Mucosa of descending colon (tissue), 3 donors: ENCODE measurements at regions not wholly inside any gene's neighbourhood (a gene's known extent, or its start where the extent isn't known, plus 50 kb on each side); places are given as distances from the start of the nearest gene placed in this dataset.
"Not testable (repeated sequence)": the region's sequence is repeated elsewhere in the genome, so short reads cannot be mapped to it uniquely, and the experiment has no call there.

Source experiments
- ATAC-seq: fragments of 200-7000 bp; cut with Tn5 transposase; one replicate; pipeline ENCODE4 v1.9.1; 2020; ENCODE audit warnings: mild to moderate bottlenecking, moderate library complexity
- DNase-seq, 3 donors: peaks; one replicate each; pipeline ENCODE4 v3.0.0-alpha.2; 2020
- H3K36me3 ChIP-seq: fragments of 200-600 bp; one replicate; pipeline ENCODE4 v1.8.0; 2021; ENCODE audit warnings: low read depth, mild to moderate bottlenecking
- H3K4me1 ChIP-seq: fragments of 200-600 bp; one replicate; pipeline ENCODE4 v1.8.0; 2021; ENCODE audit warnings: low read depth, mild to moderate bottlenecking
- H3K4me3 ChIP-seq: fragments of 200-600 bp; one replicate; pipeline ENCODE4 v1.8.0; 2021; ENCODE audit warnings: mild to moderate bottlenecking
- H3K9me3 ChIP-seq: fragments of 200-600 bp; one replicate; pipeline ENCODE4 v1.8.0; 2021; ENCODE audit warnings: mild to moderate bottlenecking
- intact Hi-C, 2 donors: fragments of 100-400 bp; cut with DNase I in 1 of 2; cut with micrococcal nuclease in 1 of 2; formaldehyde crosslinking; loops; one replicate each; pipeline versions ENCODE4 v1.11.0 to v1.11.1; 2022; cut with DNase I, micrococcal nuclease
- TF ChIP-seq, protein P1 (sequence below): fragments of 200-600 bp; IDR thresholded peaks from one replicate; pipeline ENCODE4 v1.8.0; 2022; ENCODE audit warnings: antibody characterized with exemption, mild to moderate bottlenecking
- donor health status: DM: no; HTN: no; CAD: no; lungs with moderate emphysema.
- donor health status: DM: no; HTN: no; CAD: no.
- donor health status: DM: no; HTN: yes; CAD: no.

- DNase-seq (no peak), ATAC-seq (no peak)
- H3K4me3 ChIP-seq, result no peak overlapping the region
- intact Hi-C loops, result no loop called here
- no peaks in the 10 kb centered on the region for H3K4me1 ChIP-seq
- no peaks in the 10 kb centered on the region for H3K36me3 ChIP-seq
- TF ChIP-seq, protein P1, sequence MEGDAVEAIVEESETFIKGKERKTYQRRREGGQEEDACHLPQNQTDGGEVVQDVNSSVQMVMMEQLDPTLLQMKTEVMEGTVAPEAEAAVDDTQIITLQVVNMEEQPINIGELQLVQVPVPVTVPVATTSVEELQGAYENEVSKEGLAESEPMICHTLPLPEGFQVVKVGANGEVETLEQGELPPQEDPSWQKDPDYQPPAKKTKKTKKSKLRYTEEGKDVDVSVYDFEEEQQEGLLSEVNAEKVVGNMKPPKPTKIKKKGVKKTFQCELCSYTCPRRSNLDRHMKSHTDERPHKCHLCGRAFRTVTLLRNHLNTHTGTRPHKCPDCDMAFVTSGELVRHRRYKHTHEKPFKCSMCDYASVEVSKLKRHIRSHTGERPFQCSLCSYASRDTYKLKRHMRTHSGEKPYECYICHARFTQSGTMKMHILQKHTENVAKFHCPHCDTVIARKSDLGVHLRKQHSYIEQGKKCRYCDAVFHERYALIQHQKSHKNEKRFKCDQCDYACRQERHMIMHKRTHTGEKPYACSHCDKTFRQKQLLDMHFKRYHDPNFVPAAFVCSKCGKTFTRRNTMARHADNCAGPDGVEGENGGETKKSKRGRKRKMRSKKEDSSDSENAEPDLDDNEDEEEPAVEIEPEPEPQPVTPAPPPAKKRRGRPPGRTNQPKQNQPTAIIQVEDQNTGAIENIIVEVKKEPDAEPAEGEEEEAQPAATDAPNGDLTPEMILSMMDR, result no peak
- no peaks in the 10 kb centered on the region for H3K9me3 ChIP-seq
Observed at GRCh38 chr20:57818418-57819181, 108.8 kb upstream of the PMEPA1 start.

DNA sequence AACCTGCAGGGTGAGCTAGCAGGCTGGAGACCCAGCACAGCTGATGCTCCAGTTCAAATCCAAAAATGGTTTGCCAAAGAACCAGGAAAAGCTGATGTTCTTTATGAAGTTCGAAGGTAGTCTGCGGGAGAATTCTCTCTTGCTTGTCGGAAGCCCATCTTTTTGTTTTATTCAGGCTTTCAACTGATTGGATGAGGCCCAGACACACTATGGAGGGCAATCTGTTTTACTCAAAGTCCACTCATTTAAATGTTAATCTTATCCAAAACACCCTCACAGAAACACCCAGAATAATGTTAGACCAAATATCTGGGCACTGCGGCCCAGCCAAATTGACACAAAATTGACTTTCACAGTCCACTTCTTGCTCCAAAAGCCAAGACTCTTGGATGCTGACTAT is 105.6 kb upstream of the PMEPA1 start:
- H3K36me3 ChIP-seq, result no peaks in the 10 kb centered on the region
- TF ChIP-seq, protein P1, result no peak
- no peak for DNase-seq
- ATAC-seq, result no peak
- H3K9me3 ChIP-seq, result no peaks in the 10 kb centered on the region
- intact Hi-C loops, result no loop called here
- no peak overlapping the region for H3K4me3 ChIP-seq
- H3K4me1 ChIP-seq, result no peaks in the 10 kb centered on the region

- ATAC-seq, result no peak
- intact Hi-C loops, result no loop called here
- TF ChIP-seq, protein P1, result no peak
Observed at GRCh38 chr20:57814529-57814928, 104.7 kb upstream of the PMEPA1 start.

DNA sequence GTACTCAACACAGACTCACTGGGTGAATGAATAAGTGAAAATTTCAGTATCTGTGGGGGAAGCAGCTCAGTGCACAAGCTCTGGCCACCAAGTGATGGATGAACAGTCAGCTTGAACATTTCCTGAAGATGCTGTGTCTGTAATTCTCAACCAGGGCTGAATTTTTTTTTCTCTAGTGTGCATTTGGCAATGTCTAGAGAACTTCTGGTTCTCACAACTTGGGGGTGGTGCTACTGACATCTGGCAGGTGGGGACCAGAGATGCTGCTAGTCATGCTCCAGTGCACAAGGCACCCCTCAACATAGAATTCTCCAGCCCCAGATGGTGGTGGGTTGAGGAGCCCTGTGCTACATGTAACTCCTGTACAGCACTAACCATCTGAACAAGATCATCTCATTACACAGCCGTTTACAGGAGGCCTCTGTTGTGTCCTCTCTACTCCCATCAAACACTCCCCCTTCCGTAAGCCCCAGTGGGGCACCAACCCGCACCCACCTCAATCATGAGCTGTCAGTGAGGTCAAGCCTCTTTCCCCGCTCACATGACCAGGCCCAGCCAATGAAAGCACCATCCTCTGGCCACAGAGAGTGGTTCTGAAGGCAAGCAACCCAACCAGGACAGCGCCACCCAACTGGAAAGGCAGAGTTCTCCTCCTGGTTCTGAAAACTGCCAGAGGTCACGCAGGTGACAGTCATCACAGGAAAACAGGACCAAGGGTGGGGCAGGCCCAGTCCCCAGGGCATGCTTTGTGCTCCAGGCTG is 103.9 kb upstream of the PMEPA1 start:
- Histone ChIP-seq H3K36me3 (no peaks in the 10 kb centered on the region), H3K4me3 (no peak overlapping the region), H3K4me1 (no peaks in the 10 kb centered on the region), H3K9me3 (no peaks in the 10 kb centered on the region)
- no peak for ATAC-seq
- DNase-seq, result no peak
- TF ChIP-seq, protein P1, result no peak
- intact Hi-C loops, result no loop called here

More at GRCh38 chr20:57814529-57814928, 104.7 kb upstream of the PMEPA1 start:
- H3K4me3 ChIP-seq, result no peak overlapping the region
- no peaks in the 10 kb centered on the region for H3K9me3 ChIP-seq
- DNase-seq, result no peak
- no peaks in the 10 kb centered on the region for H3K36me3 ChIP-seq
- no peaks in the 10 kb centered on the region for H3K4me1 ChIP-seq

GRCh38 chr20:57812632-57813031 is 102.8 kb upstream of the PMEPA1 start:
- H3K9me3 ChIP-seq, DNase-seq, H3K4me1 ChIP-seq, H3K4me3 ChIP-seq, ATAC-seq, intact Hi-C loops, H3K36me3 ChIP-seq: not testable (repeated sequence)

DNA sequence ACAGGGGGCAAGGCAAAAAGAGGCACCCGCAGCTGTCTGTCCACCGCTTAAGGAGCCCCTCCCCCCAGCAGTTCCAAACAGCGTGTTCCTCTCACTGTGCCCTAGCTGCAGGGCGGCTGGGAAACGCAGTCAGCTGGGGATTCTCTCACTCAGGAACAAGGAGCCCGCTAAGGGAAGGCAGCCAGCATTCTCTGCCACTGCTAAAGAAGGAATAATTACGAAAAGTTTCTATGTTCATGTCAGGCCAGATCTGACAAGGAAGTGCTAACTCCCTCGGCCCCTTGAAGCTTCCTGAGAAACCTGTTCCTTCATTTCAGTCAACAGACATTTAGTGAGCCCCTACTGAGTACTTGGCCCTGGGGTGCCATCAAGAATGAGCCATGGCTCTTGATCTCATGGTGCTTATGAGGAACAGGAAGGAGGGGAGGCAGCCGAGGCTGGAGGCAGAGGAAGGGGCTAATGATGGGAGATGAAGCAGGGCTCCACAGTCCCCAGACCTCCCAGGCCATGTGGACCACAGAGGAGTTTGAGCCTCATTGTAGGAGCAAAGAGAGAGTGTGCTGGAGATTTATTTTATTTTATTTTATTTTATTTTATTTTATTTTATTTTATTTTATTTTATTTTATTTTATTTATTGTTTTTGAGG is 101.7 kb upstream of the PMEPA1 start:
- intact Hi-C loops, result no loop called here

More for the DNA sequence above, 101.7 kb upstream of the PMEPA1 start:
- Histone ChIP-seq H3K36me3 (no peaks in the 10 kb centered on the region), H3K4me1 (no peaks in the 10 kb centered on the region), H3K4me3 (no peak overlapping the region), H3K9me3 (no peaks in the 10 kb centered on the region)
- ATAC-seq (no peak), DNase-seq (no peak)
- TF ChIP-seq, protein P1, result no peak
